A549 (cell line): ENCODE measurements at regions not wholly inside any gene's neighbourhood (a gene's known extent, or its start where the extent isn't known, plus 50 kb on each side); places are given as distances from the start of the nearest gene placed in this dataset.

Source experiments
- ATAC-seq, 2 experiments: fragments of 200-7000 bp in 1 of 2; fragments of >200 bp in 1 of 2; cut with Nextera tagmentation in 1 of 2; cut with Tn5 transposase in 1 of 2; 3 replicates each; pipeline versions ENCODE4 v1.8.0 to v1.9.1; 2018 to 2020; ENCODE audit warnings: mild to moderate bottlenecking in 1 of 2, moderate library complexity in 1 of 2
- CTCF ChIA-PET: fragments of 300-600 bp; sonication (Branson Sonifier 250); formaldehyde crosslinking; extraction: SDS; loops from one replicate; lab custom pipeline; 2021; ENCODE audit warnings: antibody characterized with exemption, inconsistent platforms; lab: Yijun Ruan, JAX
- POLR2A ChIA-PET: fragments of 350-600 bp; formaldehyde crosslinking; extraction: SDS; loops from one replicate; lab custom pipeline; 2021; ENCODE audit warnings: antibody characterized with exemption, inconsistent platforms; lab: Yijun Ruan, JAX
- DNase-seq, 2 experiments: peaks; one replicate each; pipeline versions ENCODE4 v3.0.0 to v3.0.0-alpha.2; 2011 to 2016; ENCODE audit warnings: low read depth in 1 of 2, low spot score in 1 of 2
- FAIRE-seq: peaks from 2 replicates; lab custom pipeline; 2011; peaks lifted over from hg19 to GRCh38; lab: Jason Lieb, UNC
- H3K27ac ChIP-seq, 2 experiments: fragments of >200 bp; sonication (Bioruptor Twin); formaldehyde crosslinking; 3 replicates each; pipeline ENCODE4 v1.5.1; 2016 to 2017
- H3K4me1 ChIP-seq: fragments of >200 bp; sonication (Bioruptor Twin); formaldehyde crosslinking; 3 replicates; pipeline ENCODE4 v1.6.1; 2016
- H3K4me2 ChIP-seq: fragments of >200 bp; sonication (Bioruptor Twin); formaldehyde crosslinking; 3 replicates; pipeline ENCODE4 v1.6.1; 2016
- H3K4me3 ChIP-seq: fragments of >200 bp; sonication (Bioruptor Twin); formaldehyde crosslinking; 3 replicates; pipeline ENCODE4 v1.5.1; 2016
- H3K9me3 ChIP-seq: fragments of >200 bp; sonication (Bioruptor Twin); formaldehyde crosslinking; 3 replicates; pipeline ENCODE4 v1.6.1; 2016
- BCL3 ChIP-seq: fragments of >200 bp; sonication (Bioruptor Twin); formaldehyde crosslinking; IDR thresholded peaks from 3 replicates; pipeline ENCODE4 v1.6.1; 2016
- CEBPB ChIP-seq, 2 experiments: fragments of >200 bp in 1 of 2; sonication (Bioruptor Twin) in 1 of 2; formaldehyde crosslinking in 1 of 2; IDR thresholded peaks; 2 replicates each; pipeline ENCODE4 v1.6.1; 2012 to 2016
- EHF ChIP-seq: fragments of 250-450 bp; sonication (Bioruptor Pico); IDR thresholded peaks from 2 replicates; pipeline ENCODE4 v1.5.0; 2020; ENCODE audit warnings: mild to moderate bottlenecking
- ESRRA ChIP-seq: fragments of 150-350 bp; IDR thresholded peaks from 2 replicates; pipeline ENCODE4 v1.6.1; 2014; ENCODE audit warnings: mild to moderate bottlenecking, low read length, borderline replicate concordance
- FOSB ChIP-seq: fragments of 250-450 bp; sonication (Bioruptor Pico); IDR thresholded peaks from 2 replicates; pipeline ENCODE4 v1.5.0; 2020; ENCODE audit warnings: mild to moderate bottlenecking, moderate library complexity
- FOSL2 ChIP-seq, 2 experiments: fragments of 450-650 bp in 1 of 2; fragments of >200 bp in 1 of 2; sonication (Bioruptor Twin) in 1 of 2; formaldehyde crosslinking; IDR thresholded peaks; 2 replicates each; pipeline versions ENCODE4 v1.5.0 to v1.6.1; 2016 to 2020; ENCODE audit warnings: mild to moderate bottlenecking in 1 of 2, moderate library complexity in 1 of 2
- GATA3 ChIP-seq: IDR thresholded peaks from 2 replicates; pipeline ENCODE4 v1.6.1; 2012; ENCODE audit warnings: borderline replicate concordance
- HDAC2 ChIP-seq: fragments of 200-600 bp; sonication (generic); IDR thresholded peaks from 2 replicates; pipeline ENCODE4 v1.6.1; 2016
- HES2 ChIP-seq: fragments of >200 bp; sonication (Bioruptor Twin); formaldehyde crosslinking; IDR thresholded peaks from 2 replicates; pipeline ENCODE4 v1.6.1; 2016
- HOXB5 ChIP-seq: fragments of 250-450 bp; sonication (Bioruptor Pico); IDR thresholded peaks from 2 replicates; pipeline ENCODE4 v1.5.0; 2020; ENCODE audit warnings: mild to moderate bottlenecking, moderate library complexity
- JUN ChIP-seq, 2 experiments: fragments of >200 bp; sonication (Bioruptor Twin); formaldehyde crosslinking; IDR thresholded peaks; 2 replicates in 1 of 2; 3 replicates in 1 of 2; pipeline ENCODE4 v1.6.1; 2016 to 2017
- JUNB ChIP-seq: fragments of >200 bp; sonication (Bioruptor Twin); formaldehyde crosslinking; IDR thresholded peaks from 2 replicates; pipeline ENCODE4 v1.6.1; 2016
- MAFK ChIP-seq: fragments of 450-650 bp; IDR thresholded peaks from 2 replicates; pipeline ENCODE4 v1.6.1; 2014; ENCODE audit not compliant: partially characterized antibody
- MAZ ChIP-seq: fragments of 150-350 bp; IDR thresholded peaks from 2 replicates; pipeline ENCODE4 v1.6.1; 2014; ENCODE audit warnings: antibody characterized with exemption, low read depth, low read length, borderline replicate concordance
- MYC ChIP-seq: IDR thresholded peaks from 2 replicates; pipeline ENCODE4 v1.6.1; 2012; ENCODE audit warnings: mild to moderate bottlenecking, inconsistent platforms, low read length, improper control_type of control experiment, borderline replicate concordance
- NR3C1 ChIP-seq: fragments of >200 bp; sonication (Bioruptor Twin); formaldehyde crosslinking; IDR thresholded peaks from 3 replicates; pipeline ENCODE4 v1.6.1; 2017
- POLR2A ChIP-seq: IDR thresholded peaks from 2 replicates; pipeline ENCODE4 v1.6.1; 2012; ENCODE audit warnings: mild to moderate bottlenecking, low read length
- POLR2AphosphoS2 ChIP-seq: conservative IDR thresholded peaks from 2 replicates; pipeline ENCODE4 v1.6.1; 2012; ENCODE audit warnings: low read length, improper control_type of control experiment, inconsistent platforms
- RARB ChIP-seq: fragments of 250-450 bp; sonication (Bioruptor Pico); IDR thresholded peaks from 2 replicates; pipeline ENCODE4 v1.8.0; 2021; ENCODE audit warnings: mild to moderate bottlenecking, moderate library complexity
- RCOR1 ChIP-seq: fragments of 150-350 bp; IDR thresholded peaks from 2 replicates; pipeline ENCODE4 v1.6.1; 2014; ENCODE audit warnings: antibody characterized with exemption, low read length, low read depth
- SMC3 ChIP-seq: fragments of >200 bp; sonication (Bioruptor Twin); formaldehyde crosslinking; IDR thresholded peaks from 3 replicates; pipeline ENCODE4 v1.6.1; 2018; ENCODE audit warnings: inconsistent platforms
- ZFP36 ChIP-seq: fragments of 450-650 bp; IDR thresholded peaks from 2 replicates; pipeline ENCODE4 v1.6.1; 2014; ENCODE audit warnings: borderline replicate concordance; ENCODE audit not compliant: partially characterized antibody
- ZSCAN20 ChIP-seq: fragments of 250-450 bp; sonication (Bioruptor Pico); IDR thresholded peaks from 2 replicates; pipeline ENCODE4 v1.8.0; 2022; ENCODE audit warnings: mild to moderate bottlenecking, moderate library complexity
- WGBS: methylation state at CpG from one replicate; pipeline ENCODE4 v1.1.6; 2017; ENCODE audit errors: missing lambda C conversion rate; 5-methylcytosine and 5-hydroxymethylcytosine counted together
- TF ChIP-seq, protein P1 (sequence below): IDR thresholded peaks from 2 replicates; pipeline ENCODE4 v1.6.1; 2012; ENCODE audit warnings: low read depth, borderline replicate concordance

- FAIRE-seq (no peak), DNase-seq (no peak)
- WGBS, result 66% methylated on average over 3 of the region's 3 CpGs
Measured at GRCh38 chr6:9896806-9897205, 518.1 kb downstream of the TFAP2A start.

DNA sequence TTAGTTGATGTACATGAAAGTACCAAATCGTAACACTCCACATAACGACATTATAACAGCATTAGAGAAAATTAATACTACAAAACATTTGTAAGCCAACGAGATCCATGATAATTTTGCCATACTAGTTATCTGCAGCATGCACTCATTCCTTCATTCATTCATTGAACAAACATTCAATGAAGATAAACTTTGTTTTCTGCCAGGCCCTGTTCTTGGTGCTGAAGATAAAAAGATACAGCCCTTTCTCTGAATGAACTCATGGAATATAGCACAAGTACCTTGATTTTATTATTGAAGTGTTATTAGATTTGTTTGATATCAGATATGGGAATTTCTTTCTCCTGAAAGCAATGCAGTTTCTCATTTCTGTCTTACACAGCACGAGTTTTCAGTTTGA, 524.0 kb downstream of the TFAP2A start:
- no peak overlapping the region for H3K4me2 ChIP-seq
- H3K27ac ChIP-seq, result no peak overlapping the region
- H3K9me3 ChIP-seq, result no peaks in the 10 kb centered on the region
- TF ChIP-seq JUN (IDR thresholded peaks at IDR 0.05), result no peak
- TF ChIP-seq, all 56 proteins: peak for 0
- CTCF ChIA-PET, result interaction anchor here (0.5 kb wide), 1 partner anchor 1019 kb away, joined by 4 read pairs; no protein-coding TSS in a partner anchor
- DNase-seq (no peak), ATAC-seq (no peak), FAIRE-seq (no peak)
- Histone ChIP-seq H3K4me3 (no peak overlapping the region), H3K4me1 (no peaks in the 10 kb centered on the region)
- 25% methylated on average over 4 of the region's 4 CpGs for WGBS
- POLR2A ChIA-PET, result no interaction called here

More at GRCh38 chr6:9896806-9897205, 518.1 kb downstream of the TFAP2A start:
- H3K4me2 ChIP-seq, result no peak overlapping the region
- no peak overlapping the region for H3K27ac ChIP-seq
- no peaks in the 10 kb centered on the region for H3K4me1 ChIP-seq
- H3K9me3 ChIP-seq, result no peaks in the 10 kb centered on the region
- CTCF ChIA-PET, result no interaction called here
- H3K4me3 ChIP-seq, result no peak overlapping the region
- no peak for ATAC-seq
- TF ChIP-seq POLR2A, result no peak
- TF ChIP-seq MAZ, result no peak
- no peak for TF ChIP-seq HES2
- no peak for TF ChIP-seq EHF (CRISPR knock-in tag)
- no peak for TF ChIP-seq FOSL2 (IDR thresholded peaks at IDR 0.05)
- peak; percentile 27; the same call in 1 of the 2 replicates for TF ChIP-seq FOSL2 (CRISPR knock-in tag; IDR thresholded peaks at IDR 0.05)
- no peak for TF ChIP-seq HOXB5 (CRISPR knock-in tag)
- no peak for TF ChIP-seq NR3C1
- no peak for TF ChIP-seq SMC3
- TF ChIP-seq JUNB, result no peak
- POLR2A ChIA-PET, result no interaction called here

- DNase-seq (no peak), ATAC-seq (no peak), FAIRE-seq (no peak)
- no peaks in the 10 kb centered on the region for H3K9me3 ChIP-seq
- ChIA-PET POLR2A (no interaction called here), CTCF (interaction anchor here (0.5 kb wide), 1 partner anchor 1019 kb away, joined by 4 read pairs; no protein-coding TSS in a partner anchor)
- no peaks in the 10 kb centered on the region for H3K4me1 ChIP-seq
- WGBS, result 76% methylated on average over 3 of the region's 3 CpGs
- TF ChIP-seq RARB (CRISPR knock-in tag), result no peak
- peak; percentile 60 for TF ChIP-seq MAFK
- H3K4me2 ChIP-seq, result no peak overlapping the region
- H3K4me3 ChIP-seq, result no peak overlapping the region
- H3K27ac ChIP-seq, result no peak overlapping the region
Measured at GRCh38 chr6:9890469-9890868, 524.4 kb downstream of the TFAP2A start.

- ATAC-seq, result no peak
- DNase-seq, result no peak
- no peak overlapping the region for H3K4me2 ChIP-seq
- 5% methylated on average over 1 of the region's 1 CpG for WGBS
- ChIA-PET POLR2A (no interaction called here), CTCF (interaction anchor here (0.6 kb wide), 1 partner anchor 45 kb away, joined by 3 read pairs; no protein-coding TSS in a partner anchor)
- H3K27ac ChIP-seq, result no peak overlapping the region
- H3K4me3 ChIP-seq, result no peak overlapping the region
- TF ChIP-seq, protein P1, sequence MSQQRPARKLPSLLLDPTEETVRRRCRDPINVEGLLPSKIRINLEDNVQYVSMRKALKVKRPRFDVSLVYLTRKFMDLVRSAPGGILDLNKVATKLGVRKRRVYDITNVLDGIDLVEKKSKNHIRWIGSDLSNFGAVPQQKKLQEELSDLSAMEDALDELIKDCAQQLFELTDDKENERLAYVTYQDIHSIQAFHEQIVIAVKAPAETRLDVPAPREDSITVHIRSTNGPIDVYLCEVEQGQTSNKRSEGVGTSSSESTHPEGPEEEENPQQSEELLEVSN, result no peak
- no peak for TF ChIP-seq HOXB5 (CRISPR knock-in tag)
- no peak for TF ChIP-seq CEBPB (IDR thresholded peaks at IDR 0.05)
- no peak for TF ChIP-seq GATA3
- TF ChIP-seq RCOR1, result no peak
- TF ChIP-seq ESRRA, result no peak
- TF ChIP-seq SMC3, result no peak
- no peak for TF ChIP-seq ZFP36
- no peak for TF ChIP-seq POLR2AphosphoS2
- no peak for TF ChIP-seq JUN (IDR thresholded peaks at IDR 0.05)
- TF ChIP-seq FOSB (CRISPR knock-in tag), result no peak
- TF ChIP-seq BCL3, result no peak
- no peak for TF ChIP-seq HDAC2
- TF ChIP-seq MYC, result no peak
- TF ChIP-seq ZSCAN20 (CRISPR knock-in tag), result no peak
- 0 out of 3 replicates have a peak, but pooled peaks cover 5% of the 10 kb centered on the region for H3K4me1 ChIP-seq
- peaks cover 4% of the 10 kb centered on the region; the same call in 1 of the 3 replicates for H3K9me3 ChIP-seq
- no peak for FAIRE-seq
Measured at GRCh38 chr6:9878535-9878934, 536.3 kb downstream of the TFAP2A start.
